Bronchial epithelial cell (primary cell): ENCODE measurements at regions not wholly inside any gene's neighbourhood (a gene's known extent, or its start where the extent isn't known, plus 50 kb on each side); places are given as distances from the start of the nearest gene placed in this dataset.

Experiments
- DNase-seq: peaks from one replicate; pipeline ENCODE4 v3.0.0-alpha.2; 2010; ENCODE audit warnings: low read depth
- FAIRE-seq: peaks from 2 replicates; lab custom pipeline; 2011; peaks lifted over from hg19 to GRCh38; lab: Jason Lieb, UNC
- H3K27me3 ChIP-seq: 2 replicates; pipeline ENCODE4 v1.5.1; 2011; ENCODE audit warnings: low read length; ENCODE audit not compliant: control insufficient read depth, insufficient read depth
- H3K36me3 ChIP-seq: 2 replicates; pipeline ENCODE4 v1.5.1; 2011; ENCODE audit warnings: low read length; ENCODE audit not compliant: control insufficient read depth, insufficient read depth
- H3K4me3 ChIP-seq: 2 replicates; pipeline ENCODE4 v1.5.1; 2011; ENCODE audit warnings: mild to moderate bottlenecking, low read depth, low read length, control low read depth
- TF ChIP-seq, protein P1 (sequence below): IDR thresholded peaks from 2 replicates; pipeline ENCODE4 v1.5.1; 2011; ENCODE audit warnings: mild to moderate bottlenecking, moderate library complexity, low read length, control low read depth, inconsistent platforms; ENCODE audit not compliant: insufficient read depth, severe bottlenecking

DNA sequence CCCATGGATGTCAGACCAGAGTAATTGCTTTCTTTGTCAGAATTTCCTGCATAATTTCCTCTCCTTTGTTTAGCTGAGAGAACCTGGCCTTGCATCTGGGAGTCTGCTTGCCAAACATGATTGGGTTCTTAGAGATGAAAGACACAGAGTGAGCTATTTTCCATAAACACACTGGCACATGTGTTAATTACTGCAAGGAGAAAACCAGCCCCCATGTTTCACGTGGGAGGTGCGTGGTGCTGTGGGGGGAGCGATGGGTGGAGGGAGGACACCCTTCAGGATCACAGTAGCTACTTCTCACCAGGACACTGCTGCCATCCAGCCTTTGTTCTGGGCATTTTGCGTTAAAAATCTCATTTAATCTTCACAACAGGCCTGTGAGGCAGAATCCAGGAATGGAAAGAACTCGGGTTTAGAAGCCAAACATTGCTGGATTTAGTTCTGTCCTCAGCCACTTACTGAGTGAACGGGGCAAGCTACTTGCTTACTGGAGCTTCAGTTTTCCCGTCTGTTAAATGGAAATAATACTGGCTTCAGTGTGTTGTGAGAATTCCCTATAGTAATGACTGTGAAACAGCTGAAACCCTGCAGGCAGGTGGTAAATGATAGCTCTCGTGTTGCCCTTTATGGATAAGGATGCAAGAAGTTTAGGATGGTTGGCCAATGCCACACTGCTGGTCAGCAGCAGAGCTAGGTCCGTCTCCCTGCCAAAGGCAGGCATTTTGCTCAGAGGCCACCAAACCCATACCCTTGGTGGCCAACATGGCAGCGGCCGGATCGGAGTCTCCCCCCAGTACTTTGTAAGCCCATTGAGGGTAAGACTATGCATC, 100.1 kb upstream of the ASAP2 start:
- FAIRE-seq (no peak), DNase-seq (no peak)
- Histone ChIP-seq H3K36me3 (no peaks in the 10 kb centered on the region), H3K4me3 (no peak overlapping the region), H3K27me3 (no peaks in the 10 kb centered on the region)
- TF ChIP-seq, protein P1, sequence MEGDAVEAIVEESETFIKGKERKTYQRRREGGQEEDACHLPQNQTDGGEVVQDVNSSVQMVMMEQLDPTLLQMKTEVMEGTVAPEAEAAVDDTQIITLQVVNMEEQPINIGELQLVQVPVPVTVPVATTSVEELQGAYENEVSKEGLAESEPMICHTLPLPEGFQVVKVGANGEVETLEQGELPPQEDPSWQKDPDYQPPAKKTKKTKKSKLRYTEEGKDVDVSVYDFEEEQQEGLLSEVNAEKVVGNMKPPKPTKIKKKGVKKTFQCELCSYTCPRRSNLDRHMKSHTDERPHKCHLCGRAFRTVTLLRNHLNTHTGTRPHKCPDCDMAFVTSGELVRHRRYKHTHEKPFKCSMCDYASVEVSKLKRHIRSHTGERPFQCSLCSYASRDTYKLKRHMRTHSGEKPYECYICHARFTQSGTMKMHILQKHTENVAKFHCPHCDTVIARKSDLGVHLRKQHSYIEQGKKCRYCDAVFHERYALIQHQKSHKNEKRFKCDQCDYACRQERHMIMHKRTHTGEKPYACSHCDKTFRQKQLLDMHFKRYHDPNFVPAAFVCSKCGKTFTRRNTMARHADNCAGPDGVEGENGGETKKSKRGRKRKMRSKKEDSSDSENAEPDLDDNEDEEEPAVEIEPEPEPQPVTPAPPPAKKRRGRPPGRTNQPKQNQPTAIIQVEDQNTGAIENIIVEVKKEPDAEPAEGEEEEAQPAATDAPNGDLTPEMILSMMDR: no peak

DNA sequence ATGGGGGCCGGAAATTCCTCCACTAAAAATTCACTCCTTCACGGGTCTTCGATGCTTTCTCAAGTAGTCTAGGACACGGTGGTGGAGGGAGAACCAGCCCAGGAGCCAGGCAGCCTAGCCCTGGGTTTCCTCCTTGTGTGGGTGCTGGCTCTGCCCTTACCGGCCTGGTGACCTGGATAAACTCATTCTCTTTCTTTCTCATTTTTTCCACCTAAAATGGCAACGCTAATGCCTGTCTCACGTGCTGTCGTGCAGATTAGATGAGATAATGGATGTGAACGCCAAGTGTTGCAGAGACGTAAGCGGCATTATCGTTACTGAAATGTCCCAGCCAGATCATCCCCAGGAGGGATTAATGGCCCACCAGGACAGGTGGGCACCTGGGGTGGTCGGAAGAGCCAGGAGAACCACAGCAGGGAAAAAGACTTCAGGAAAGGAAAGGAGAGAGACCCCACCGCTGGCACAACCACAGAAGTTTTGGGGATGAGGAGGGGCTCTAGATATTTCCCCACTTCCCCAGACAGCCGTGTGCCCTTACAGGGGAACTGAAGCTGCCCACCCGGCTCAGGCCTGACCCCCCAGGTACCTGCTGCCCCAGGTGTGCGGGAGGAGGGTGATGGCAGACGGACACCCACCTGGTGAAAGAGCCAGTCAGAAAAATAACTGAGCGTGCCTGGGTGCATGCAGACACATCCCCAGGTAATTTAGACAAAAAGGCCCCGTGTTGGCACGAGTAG, 100.8 kb upstream of the ASAP2 start:
- TF ChIP-seq, protein P1: no peak
- FAIRE-seq (no peak), DNase-seq (no peak)
- Histone ChIP-seq H3K4me3 (no peak overlapping the region), H3K27me3 (no peaks in the 10 kb centered on the region), H3K36me3 (no peaks in the 10 kb centered on the region)

DNA sequence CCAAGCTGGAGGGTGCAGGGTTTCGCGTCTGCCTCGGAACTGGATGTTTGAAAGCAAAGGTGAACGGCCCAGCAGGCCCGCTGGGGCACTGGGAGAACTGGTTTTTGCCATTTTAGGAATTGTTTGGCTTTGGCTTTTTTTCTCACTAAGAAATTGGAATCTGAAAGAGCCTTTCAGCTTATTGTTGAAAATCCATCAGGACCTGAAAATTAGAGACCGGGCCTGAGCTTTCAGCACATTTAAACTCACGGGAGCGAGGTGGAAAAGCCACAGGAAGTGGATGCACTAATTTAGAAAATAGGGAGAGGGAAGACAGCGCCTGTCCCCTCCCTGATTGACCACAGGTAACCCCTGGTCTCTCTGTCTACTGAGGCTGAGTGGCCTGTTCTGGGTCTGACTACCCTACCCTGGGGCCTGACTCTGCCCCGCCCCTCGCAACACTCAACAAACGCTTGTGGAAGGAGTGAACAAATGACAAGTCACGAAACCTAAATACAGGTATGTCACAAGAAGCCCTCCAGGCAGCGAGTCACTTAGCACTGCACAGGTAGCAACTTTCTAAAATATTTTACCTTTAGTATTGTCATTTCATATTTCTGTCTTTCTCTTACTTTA, 100.3 kb upstream of the MBOAT2 start:
- DNase-seq (peak; percentile 76), FAIRE-seq (no peak)
- Histone ChIP-seq H3K36me3 (no peaks in the 10 kb centered on the region), H3K27me3 (no peaks in the 10 kb centered on the region), H3K4me3 (no peak overlapping the region)
- TF ChIP-seq, protein P1: no peak

DNA sequence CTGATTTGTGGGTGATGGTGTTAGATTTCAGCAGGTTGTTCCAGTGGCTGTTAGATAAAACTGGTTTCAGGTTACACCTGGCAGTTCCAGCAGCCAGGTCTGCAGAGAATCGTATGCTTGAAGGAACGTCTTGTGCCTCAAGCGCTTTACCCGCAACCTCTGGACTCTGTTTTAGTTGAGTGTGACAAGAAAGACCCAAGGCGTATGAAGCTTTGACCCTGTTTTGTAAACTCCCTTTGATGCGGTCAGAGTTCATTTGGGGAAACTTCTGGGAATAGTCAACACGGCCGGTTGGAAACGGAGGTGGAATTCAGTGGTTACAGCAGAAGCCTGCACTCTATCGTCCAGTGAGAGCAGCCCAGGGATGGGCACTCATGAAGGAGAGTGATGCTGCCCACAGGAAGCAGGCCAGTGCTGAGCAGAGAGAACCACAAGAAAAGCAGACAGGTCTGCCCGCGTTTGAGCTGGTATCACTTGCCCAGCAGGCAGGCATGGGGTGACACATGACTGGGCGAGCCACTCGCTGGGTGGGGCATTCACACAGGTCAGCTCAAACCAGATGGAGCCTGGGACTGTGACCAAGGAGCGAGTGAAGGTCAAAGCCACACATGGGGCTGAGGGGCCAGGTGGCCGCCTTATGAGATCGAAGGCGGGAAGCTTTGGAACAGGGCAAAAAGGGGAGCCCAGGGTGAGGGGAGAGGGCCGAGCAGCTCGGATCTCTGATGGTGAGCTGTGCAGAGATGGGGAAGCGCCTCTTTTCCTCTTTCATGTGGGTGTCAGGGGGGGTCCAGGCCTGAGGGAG, 99.6 kb upstream of the MBOAT2 start:
- Histone ChIP-seq H3K27me3 (no peaks in the 10 kb centered on the region), H3K4me3 (no peak overlapping the region), H3K36me3 (no peaks in the 10 kb centered on the region)
- peak; percentile 23 for FAIRE-seq
- DNase-seq: peak; percentile 69
- TF ChIP-seq, protein P1: no peak

DNA sequence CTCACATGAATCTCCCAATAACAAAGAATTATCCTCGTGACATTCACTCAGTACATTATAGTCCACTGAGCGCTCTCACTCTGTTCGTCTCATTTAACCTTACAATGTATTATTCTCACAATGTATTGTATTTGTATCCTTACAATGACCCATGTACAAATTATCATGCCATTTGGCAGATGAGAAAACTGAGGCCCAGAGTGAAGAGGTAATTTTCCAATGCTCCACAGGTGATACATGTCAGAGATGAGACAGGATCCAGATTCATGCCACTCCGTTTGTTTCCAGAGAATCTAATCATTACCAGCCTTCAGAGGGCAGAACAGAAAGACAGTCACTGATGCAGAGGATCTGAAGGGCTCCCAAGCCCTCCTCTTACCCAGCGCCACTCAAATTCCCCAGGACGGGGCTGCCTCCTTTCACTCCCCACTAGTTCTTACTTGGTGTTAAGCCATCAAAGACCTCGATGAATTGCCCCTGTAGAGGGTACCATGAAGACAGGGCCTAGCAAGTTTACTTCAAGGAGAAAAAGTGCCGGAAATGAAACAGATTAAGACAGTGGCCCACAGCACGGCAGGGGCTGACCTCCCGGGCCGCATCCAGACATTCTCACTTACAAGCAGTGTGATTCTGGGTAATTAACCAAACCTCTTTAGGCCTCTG, 98.4 kb upstream of the MBOAT2 start:
- Histone ChIP-seq H3K36me3 (no peaks in the 10 kb centered on the region), H3K27me3 (no peaks in the 10 kb centered on the region), H3K4me3 (no peak overlapping the region)
- DNase-seq (no peak), FAIRE-seq (no peak)
- TF ChIP-seq, protein P1: no peak
